B cell (primary cell): ENCODE measurements at regions not wholly inside any gene's neighbourhood (a gene's known extent, or its start where the extent isn't known, plus 50 kb on each side); places are given as distances from the start of the nearest gene placed in this dataset.

Experiments
- ATAC-seq: fragments of 200-7000 bp; cut with Tn5 transposase; one replicate; pipeline ENCODE4 v1.10.0; 2021; ENCODE audit warnings: low read depth, mild to moderate bottlenecking, moderate number of reproducible peaks, moderate library complexity
- CTCF ChIA-PET: fragments of 350-600 bp; sonication (Branson Sonifier 250); formaldehyde crosslinking; loops from one replicate; lab custom pipeline; 2021; ENCODE audit warnings: antibody characterized with exemption, inconsistent platforms; lab: Charles Lee
- POLR2A ChIA-PET: fragments of 350-600 bp; sonication (Branson Sonifier 250); formaldehyde crosslinking; loops from one replicate; lab custom pipeline; 2021; ENCODE audit warnings: antibody characterized with exemption; lab: Charles Lee
- DNase-seq: peaks from one replicate; pipeline ENCODE4 v3.0.0; 2013
- H2AFZ ChIP-seq: 2 replicates; pipeline ENCODE4 v1.6.1; 2012; ENCODE audit warnings: mild to moderate bottlenecking, low read depth, low read length; ENCODE audit not compliant: insufficient read depth, poor library complexity, severe bottlenecking
- H3K27ac ChIP-seq, 2 donors: 1 replicate in 1 of 2; 2 replicates in 1 of 2; pipeline ENCODE4 v1.5.1; 2012 to 2013; ENCODE audit warnings: low read length in 2 of 2, mild to moderate bottlenecking in 2 of 2, moderate library complexity in 1 of 2
- H3K27me3 ChIP-seq, 4 experiments: fragments of 200-600 bp in 1 of 4; sonication (generic) in 1 of 4; replicated peaks in 1 of 4; 1 replicate in 2 of 4; 2 replicates in 2 of 4; pipeline versions ENCODE4 v1.6.1 to v1.7.0; 2013 to 2016; ENCODE audit warnings: low read length in 3 of 4, mild to moderate bottlenecking in 2 of 4, mixed read lengths in 1 of 4, moderate library complexity in 1 of 4; ENCODE audit not compliant: insufficient read depth in 4 of 4, control insufficient read depth in 3 of 4; ENCODE audit errors: control extremely low read depth in 1 of 4
- H3K36me3 ChIP-seq, 2 experiments: replicated peaks in 1 of 2; 1 replicate in 1 of 2; 2 replicates in 1 of 2; pipeline versions ENCODE4 v1.6.1 to v1.7.1; 2013; ENCODE audit warnings: low read length in 1 of 2; ENCODE audit not compliant: insufficient read depth in 2 of 2, control insufficient read depth in 1 of 2; ENCODE audit errors: control extremely low read depth in 1 of 2, extremely low read depth in 1 of 2
- H3K4me1 ChIP-seq, 2 donors: fragments of 200-600 bp in 1 of 2; sonication (generic) in 1 of 2; 1 replicate in 1 of 2; 2 replicates in 1 of 2; pipeline versions ENCODE4 v1.5.1 to v1.6.1; 2013 to 2017; ENCODE audit warnings: low read length in 2 of 2; ENCODE audit not compliant: control insufficient read depth in 2 of 2, insufficient read depth in 2 of 2
- H3K4me2 ChIP-seq: replicated peaks from 2 replicates; pipeline ENCODE3; 2012; ENCODE audit warnings: mild to moderate bottlenecking, low read depth, low read length; ENCODE audit not compliant: poor library complexity, severe bottlenecking
- H3K4me3 ChIP-seq, 5 experiments: fragments of 200-600 bp in 1 of 5; sonication (generic) in 1 of 5; 1 replicate in 3 of 5; 2 replicates in 2 of 5; pipeline versions ENCODE4 v1.5.1 to v1.7.0; 2011 to 2016; ENCODE audit warnings: low read length in 4 of 5, mild to moderate bottlenecking in 4 of 5, low read depth in 2 of 5, control low read depth in 1 of 5, moderate library complexity in 1 of 5; ENCODE audit not compliant: insufficient read depth in 1 of 5; ENCODE audit errors: control extremely low read depth in 1 of 5, extremely low read depth in 1 of 5
- H3K79me2 ChIP-seq: fragments of 200-600 bp; sonication (generic); one replicate; pipeline ENCODE4 v1.6.0; 2016; ENCODE audit warnings: low read length; ENCODE audit not compliant: control insufficient read depth, insufficient read depth
- H3K9ac ChIP-seq: fragments of 200-600 bp; sonication (generic); 2 replicates; pipeline ENCODE4 v1.6.1; 2017; ENCODE audit warnings: mild to moderate bottlenecking, low read length, moderate library complexity
- H3K9me3 ChIP-seq, 3 donors: one replicate each; pipeline versions ENCODE4 v1.6.1 to v1.7.1; 2013; ENCODE audit warnings: low read length in 2 of 3; ENCODE audit not compliant: control insufficient read depth in 2 of 3, insufficient read depth in 1 of 3; ENCODE audit errors: control extremely low read depth in 1 of 3
- H4K20me1 ChIP-seq: 2 replicates; pipeline ENCODE4 v1.6.0; 2012; ENCODE audit warnings: mild to moderate bottlenecking, low read length; ENCODE audit not compliant: insufficient read depth, control insufficient read depth, poor library complexity, severe bottlenecking
- H3K27ac Mint-ChIP-seq: one replicate; pipeline ENCODE4 v1.8.0; 2021; ENCODE audit warnings: mixed read lengths
- H3K27me3 Mint-ChIP-seq: one replicate; pipeline ENCODE4 v1.8.0; 2021; ENCODE audit warnings: mixed read lengths
- H3K4me1 Mint-ChIP-seq: one replicate; pipeline ENCODE4 v1.8.0; 2021; ENCODE audit warnings: mixed read lengths
- H3K4me3 Mint-ChIP-seq: one replicate; pipeline ENCODE4 v1.8.0; 2021; ENCODE audit warnings: mixed read lengths
- H3K9me3 Mint-ChIP-seq: one replicate; pipeline ENCODE4 v1.8.0; 2022; ENCODE audit warnings: mixed read lengths; ENCODE audit not compliant: insufficient read depth
- CTCF ChIP-seq: fragments of 200-600 bp; IDR thresholded peaks from one replicate; pipeline ENCODE4 v1.8.0; 2022; ENCODE audit warnings: antibody characterized with exemption, mild to moderate bottlenecking
- EZH2 ChIP-seq: IDR thresholded peaks from 2 replicates; pipeline ENCODE4 v1.6.1; 2012; ENCODE audit warnings: borderline replicate concordance, low read depth, mild to moderate bottlenecking, moderate library complexity, low read length; ENCODE audit not compliant: insufficient read depth, poor library complexity, severe bottlenecking
- WGBS: methylation state at CpG from one replicate; pipeline ENCODE4 v1.1.5; 2013; ENCODE audit warnings: missing lambda C conversion rate; ENCODE audit not compliant: insufficient coverage; 5-methylcytosine and 5-hydroxymethylcytosine counted together
- intact Hi-C: fragments of 100-400 bp; cut with micrococcal nuclease; formaldehyde crosslinking; loops from one replicate; pipeline ENCODE4 v1.10.0; 2022

- intact Hi-C loops: loop anchor here (5.0 kb wide), 1 partner anchor 36 kb away; no protein-coding TSS in a partner anchor
- H3K27ac Mint-ChIP-seq: peak overlapping the region; percentile 83
- Histone ChIP-seq H3K27me3 (no peaks in the 10 kb centered on the region), H3K4me1 (peaks cover 19 to 22% of the 10 kb centered on the region in 2 donors), H3K79me2 (no peaks in the 10 kb centered on the region), H3K36me3 (no peaks in the 10 kb centered on the region), H3K4me3 (peak overlapping the region in 2 of 5 experiments; percentile 3 to 25), H3K9me3 (no peaks in the 10 kb centered on the region), H3K9ac (peak overlapping the region; percentile 19), H3K27ac (peak overlapping the region; percentile 62 to 79), H3K4me2 (peak overlapping the region; percentile 67), H4K20me1 (no peaks in the 10 kb centered on the region), H2AFZ (peak overlapping the region; percentile 66)
- peaks cover under 1% of the 10 kb centered on the region for H3K9me3 Mint-ChIP-seq
- ChIA-PET POLR2A (interaction anchor here (0.5 to 0.8 kb wide), 2 partner anchors 34 to 38 kb away, joined by 3 to 6 read pairs; no protein-coding TSS in a partner anchor), CTCF (no interaction called here)
- 12% methylated on average over 2 of the region's 18 CpGs for WGBS
- no peaks in the 10 kb centered on the region for H3K27me3 Mint-ChIP-seq
- DNase-seq (peak; percentile 68), ATAC-seq (peak; percentile 80)
- H3K4me1 Mint-ChIP-seq: peaks cover 24% of the 10 kb centered on the region
- TF ChIP-seq EZH2 (no peak), CTCF (no peak)
- H3K4me3 Mint-ChIP-seq: peak overlapping the region; percentile 74
These were observed 146.3 kb upstream of the RPS6KA3 start for GRCh38 chrX:20412871-20413486.

- Histone ChIP-seq H2AFZ (no peak overlapping the region), H4K20me1 (no peaks in the 10 kb centered on the region), H3K79me2 (no peaks in the 10 kb centered on the region), H3K27me3 (no peaks in the 10 kb centered on the region), H3K27ac (no peak overlapping the region), H3K9me3 (no peaks in the 10 kb centered on the region), H3K9ac (no peak overlapping the region), H3K4me1 (peaks cover 16 to 20% of the 10 kb centered on the region in 2 donors), H3K4me2 (no peak overlapping the region), H3K36me3 (no peaks in the 10 kb centered on the region), H3K4me3 (no peak overlapping the region)
- intact Hi-C loops: loop anchor here (5.0 kb wide), 1 partner anchor 33 kb away; no protein-coding TSS in a partner anchor
- ChIA-PET POLR2A (no interaction called here), CTCF (no interaction called here)
- no peaks in the 10 kb centered on the region for H3K27me3 Mint-ChIP-seq
- DNase-seq: no peak
- TF ChIP-seq CTCF (no peak), EZH2 (no peak)
- no CpG with 5 or more reads among the region's 2 CpGs for WGBS
- no peak overlapping the region for H3K4me3 Mint-ChIP-seq
- peaks cover 22% of the 10 kb centered on the region for H3K4me1 Mint-ChIP-seq
- no peak for ATAC-seq
- H3K9me3 Mint-ChIP-seq: peaks cover 4% of the 10 kb centered on the region
- H3K27ac Mint-ChIP-seq: no peak overlapping the region
These were observed 143.8 kb upstream of the RPS6KA3 start for GRCh38 chrX:20410540-20410939.
